MM.1S (cell line): ENCODE measurements at regions not wholly inside any gene's neighbourhood (a gene's known extent, or its start where the extent isn't known, plus 50 kb on each side); places are given as distances from the start of the nearest gene placed in this dataset.

Experiments used
- CTCF ChIP-seq: fragments of 300-600 bp; sonication (generic); IDR thresholded peaks from 2 replicates; pipeline ENCODE4 v1.5.1; 2016; ENCODE audit warnings: antibody characterized with exemption, low read length, mixed read lengths
- EZH2 ChIP-seq: fragments of 300-600 bp; sonication (generic); optimal IDR thresholded peaks from 2 replicates; pipeline ENCODE3; 2017; ENCODE audit warnings: low read depth, mild to moderate bottlenecking, antibody characterized with exemption, low read length, mixed read lengths

GRCh38 chr18:44028109-44028508 lies 652.6 kb upstream of the SETBP1 start:
- TF ChIP-seq CTCF (no peak), EZH2 (no peak)
